ENCODE measurements at regions not wholly inside any gene's neighbourhood (a gene's known extent, or its start where the extent isn't known, plus 50 kb on each side); places are given as distances from the start of the nearest gene placed in this dataset.

DNA sequence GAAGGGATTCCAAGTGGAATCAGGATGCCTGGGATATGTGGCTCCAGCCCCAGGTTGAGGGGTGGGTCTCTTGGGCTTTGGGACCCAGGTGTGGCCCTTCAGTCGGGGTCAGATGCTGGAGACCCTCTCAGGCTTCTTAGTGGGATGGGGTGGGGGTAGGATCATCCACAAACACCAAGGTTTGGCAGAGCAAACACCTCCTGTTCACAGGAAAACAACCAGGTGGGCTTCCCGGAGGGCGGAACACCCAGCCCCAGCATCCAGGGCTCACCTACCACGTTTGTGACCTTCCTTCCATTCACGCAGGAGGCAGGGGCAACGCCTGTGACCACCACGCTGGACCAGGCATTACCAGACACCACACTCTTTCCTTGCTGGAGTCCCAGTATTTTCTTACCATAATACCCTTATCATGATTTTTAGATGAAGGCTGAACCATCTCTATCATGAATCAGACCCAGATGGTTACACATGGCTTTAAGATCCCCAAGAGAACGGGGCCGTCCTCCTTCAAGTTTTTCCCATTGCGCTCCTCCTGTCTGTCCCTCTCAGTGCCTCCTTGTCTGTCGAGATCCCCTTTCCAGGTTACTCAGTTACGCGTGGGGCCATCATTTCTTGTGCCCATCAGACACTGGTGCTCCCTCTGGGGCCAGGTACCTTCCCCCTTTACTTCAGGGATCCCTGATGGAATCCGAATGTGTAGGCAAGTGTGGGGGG lies 428.2 kb downstream of the NPHP4 start:
- DNase-seq = no peak

DNA sequence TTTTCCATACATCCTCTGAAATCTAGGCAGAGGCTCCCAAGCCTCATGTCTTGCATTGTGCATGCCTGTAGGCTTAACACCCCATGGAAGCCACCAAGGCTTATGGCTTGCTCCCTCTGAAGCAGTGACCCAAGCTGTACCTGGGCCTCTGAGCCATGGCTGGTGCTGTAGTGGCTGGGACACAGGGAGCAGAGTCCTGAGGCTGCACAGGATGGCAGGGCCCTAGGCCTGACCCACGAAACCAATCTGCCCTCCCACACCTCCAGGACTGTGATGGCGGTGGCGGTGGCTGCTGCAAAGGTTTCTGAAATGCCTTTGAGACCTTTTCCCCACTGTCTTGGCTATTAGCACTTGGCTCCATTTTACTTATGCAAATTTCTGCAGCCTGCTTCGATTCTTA lies 429.5 kb downstream of the NPHP4 start:
- no peak for DNase-seq

DNA sequence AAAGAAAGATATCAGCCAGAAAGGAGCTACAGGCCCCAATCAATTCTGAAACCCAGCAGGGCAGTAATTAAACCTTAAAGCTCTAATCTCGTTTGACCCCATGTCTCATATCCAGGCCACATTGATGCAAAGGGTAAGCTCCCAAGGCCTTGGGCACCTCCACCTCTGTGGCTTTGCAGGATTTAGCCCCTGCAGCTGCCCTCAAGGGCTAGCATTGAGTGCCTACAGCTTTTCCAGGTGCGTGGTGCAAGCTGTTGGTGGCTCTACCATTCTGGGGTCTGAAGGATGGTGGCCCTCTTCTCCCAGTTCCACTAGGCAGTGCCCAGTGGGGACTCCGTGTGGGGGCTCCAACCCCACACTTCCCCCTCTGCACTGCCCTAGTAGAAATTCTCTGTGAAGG lies 429.9 kb downstream of the NPHP4 start:
- no peak for DNase-seq

DNA sequence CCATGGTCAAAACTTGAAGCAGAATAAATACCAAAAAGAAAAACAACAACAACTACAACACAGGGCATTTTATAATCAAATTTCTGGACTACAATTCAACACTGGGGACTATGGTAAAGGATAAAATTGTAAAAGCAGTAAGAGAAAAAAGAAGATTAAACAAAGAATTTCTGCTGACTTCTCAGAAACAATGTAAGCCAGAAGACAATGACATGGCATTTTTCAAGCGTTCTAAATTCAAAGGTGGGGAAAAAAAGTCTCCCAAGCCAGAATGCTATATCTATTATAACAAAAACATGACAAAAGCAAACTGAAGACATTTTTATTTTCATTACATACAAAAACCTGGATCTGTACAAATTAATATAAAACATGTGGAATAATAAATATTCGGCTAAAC lies 433.1 kb downstream of the NPHP4 start:
- DNase-seq = no peak

- DNase-seq = no peak
Observed at GRCh38 chr1:5555853-5556252, 436.4 kb downstream of the NPHP4 start.

- DNase-seq = no peak
Observed at GRCh38 chr1:5554784-5555183, 437.4 kb downstream of the NPHP4 start.

DNA sequence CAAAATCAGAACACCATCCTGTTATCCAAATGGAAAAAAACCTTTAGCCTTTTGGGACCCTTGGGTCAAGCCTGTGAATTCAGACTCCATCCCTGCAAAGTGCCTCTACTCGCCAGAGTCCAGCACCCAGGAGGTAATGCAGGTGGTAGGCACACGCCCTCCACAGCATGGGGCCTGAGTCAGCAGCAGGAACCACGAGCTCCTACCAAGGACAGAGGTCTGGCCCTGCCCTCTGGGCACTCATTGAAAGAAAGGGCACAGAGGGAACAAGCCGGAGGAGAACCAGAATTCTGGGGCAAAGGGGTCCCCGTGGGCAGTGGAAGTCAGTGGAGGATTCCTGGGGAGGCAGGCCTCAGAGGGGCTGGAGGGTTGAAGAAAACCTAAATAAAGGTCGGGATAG lies 438.1 kb downstream of the NPHP4 start:
- no peak for DNase-seq

DNA sequence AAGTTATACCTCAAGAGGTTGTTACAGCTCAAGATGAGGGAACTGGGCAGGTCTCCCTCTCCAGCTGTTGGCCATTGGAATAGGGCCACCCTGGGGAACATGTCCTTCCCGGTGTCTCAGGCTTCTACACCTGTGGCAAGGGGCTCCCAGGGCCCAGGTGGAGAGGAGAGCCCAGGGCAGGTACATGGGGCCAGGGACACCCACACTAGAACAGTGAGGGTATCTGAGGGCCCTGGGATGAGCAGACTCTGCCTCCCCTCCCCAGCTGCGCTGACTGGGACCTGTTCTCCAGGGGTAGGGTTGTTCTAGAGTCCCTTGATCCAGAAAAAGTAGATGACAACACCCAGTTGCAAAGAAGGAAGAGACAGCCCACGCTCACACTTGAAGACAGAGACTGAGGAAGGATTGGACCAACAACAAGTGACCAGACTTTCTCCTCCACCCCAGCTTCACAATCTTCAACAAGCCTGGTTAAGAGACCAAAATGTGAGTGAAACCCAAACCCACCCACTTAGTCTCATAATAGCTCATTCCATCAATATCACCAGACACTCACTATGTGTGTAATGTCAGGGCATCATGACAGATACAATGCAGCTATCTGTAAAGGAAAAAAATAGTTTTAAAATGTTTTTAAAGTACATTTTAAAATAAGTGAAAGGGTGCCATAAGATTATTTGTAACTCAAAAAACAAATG lies 439.3 kb downstream of the NPHP4 start:
- DNase-seq = no peak

- DNase-seq = no peak
Observed at GRCh38 chr1:5551274-5551975, 440.8 kb downstream of the NPHP4 start.

- DNase-seq = no peak
Observed at GRCh38 chr1:5548266-5548665, 444.0 kb downstream of the NPHP4 start.

DNA sequence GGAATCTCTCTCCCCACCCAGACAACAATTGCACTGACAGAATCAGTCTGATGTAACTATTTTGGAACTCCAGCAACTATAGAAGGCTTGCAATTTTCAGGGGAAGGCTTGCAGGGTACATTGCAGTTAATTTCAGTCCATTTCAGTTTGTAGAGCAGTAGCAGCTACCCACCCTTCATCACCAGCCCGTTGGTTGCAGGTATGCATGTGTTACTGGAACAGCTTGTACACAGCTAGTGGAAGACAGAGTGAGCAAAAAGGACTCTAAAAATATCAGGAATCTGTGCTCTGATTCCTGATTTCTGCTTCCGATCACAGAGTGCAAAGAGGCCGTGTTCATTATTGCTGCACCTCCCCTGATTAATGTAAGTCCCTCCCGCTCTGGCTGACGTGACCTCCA lies 449.0 kb downstream of the NPHP4 start:
- DNase-seq = no peak

DNA sequence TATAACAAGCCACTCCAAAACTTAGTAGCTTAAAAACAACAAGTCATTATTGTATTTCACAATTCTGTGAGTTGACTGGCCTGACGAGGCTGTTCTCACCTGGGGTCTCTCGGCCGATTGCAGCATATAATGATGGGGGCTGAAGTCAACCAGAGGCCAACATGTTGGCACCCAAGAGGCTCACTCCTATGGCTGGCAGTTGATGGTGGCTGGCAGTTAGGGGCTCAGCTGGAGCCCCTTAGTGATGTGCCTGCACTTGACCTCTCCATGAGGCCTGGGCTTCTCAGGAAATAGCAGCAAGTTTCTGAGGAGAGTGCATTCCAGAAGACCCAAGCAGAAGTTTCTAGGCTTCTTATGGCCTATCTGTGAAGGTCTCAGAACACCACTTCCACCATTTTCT lies 459.4 kb downstream of the NPHP4 start:
- no peak for DNase-seq

GRCh38 chr1:5526822-5527551 lies 465.2 kb downstream of the NPHP4 start:
- no peak for DNase-seq

- no peak for DNase-seq
Observed at GRCh38 chr1:5526385-5526750, 465.9 kb downstream of the NPHP4 start.

GRCh38 chr1:5525597-5526384 lies 466.4 kb downstream of the NPHP4 start:
- DNase-seq = no peak

DNA sequence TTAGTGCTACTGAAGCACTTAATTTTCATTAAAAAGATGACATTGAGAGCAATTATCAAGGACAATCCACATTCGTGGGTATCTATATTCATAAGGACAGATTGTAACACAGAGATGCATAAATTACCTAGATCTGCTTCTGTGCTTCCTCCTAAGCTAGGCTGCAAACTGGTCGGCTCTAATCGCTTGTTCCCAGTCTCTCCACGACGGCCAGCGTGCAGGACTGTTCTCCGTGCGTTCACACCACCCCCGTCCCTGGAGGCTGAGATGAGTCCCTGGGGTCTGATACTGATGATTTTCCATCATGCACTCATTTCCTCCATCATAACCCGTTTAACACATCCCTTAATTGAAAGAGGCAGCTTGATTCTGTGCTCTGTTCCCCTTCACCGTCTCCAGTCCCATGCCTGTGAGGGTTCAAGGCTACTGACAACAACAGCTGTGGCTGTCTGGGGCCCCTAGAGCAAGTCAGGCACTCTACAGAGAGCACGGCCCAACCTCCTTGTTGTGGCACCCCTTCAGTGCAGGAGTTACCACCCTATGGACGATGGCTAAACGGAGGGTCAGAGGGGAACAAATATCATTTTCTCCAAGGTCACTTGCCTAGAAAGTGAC lies 469.6 kb downstream of the NPHP4 start:
- no peak for DNase-seq

GRCh38 chr1:5519366-5520135 lies 472.7 kb downstream of the NPHP4 start:
- no peak for DNase-seq

GRCh38 chr1:5516756-5517155 lies 475.5 kb downstream of the NPHP4 start:
- no peak for DNase-seq

DNA sequence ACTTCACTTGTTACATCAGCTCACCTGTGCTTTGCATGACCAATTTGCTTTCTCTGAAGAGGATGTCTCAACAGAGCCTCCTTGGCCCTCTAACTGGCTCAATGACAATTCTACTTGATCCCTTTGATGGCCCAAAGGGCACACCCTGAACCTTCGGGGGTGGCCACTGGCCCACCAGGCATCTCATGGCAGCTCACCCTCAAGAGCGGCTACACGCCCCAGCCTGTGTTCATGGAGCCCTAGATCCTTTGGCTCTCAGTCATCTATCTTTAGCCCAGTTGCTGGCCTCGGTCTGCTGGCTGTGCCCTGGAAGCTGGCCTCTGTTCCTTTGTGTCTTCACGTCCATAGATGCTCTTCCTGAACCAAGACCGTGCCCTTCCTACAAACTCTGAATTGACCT lies 476.7 kb downstream of the NPHP4 start:
- no peak for DNase-seq

GRCh38 chr1:5514527-5515183 lies 477.6 kb downstream of the NPHP4 start:
- peak; percentile 7 for DNase-seq
